Right renal cortex interstitium (tissue), 3 donors: ENCODE measurements at regions not wholly inside any gene's neighbourhood (a gene's known extent, or its start where the extent isn't known, plus 50 kb on each side); places are given as distances from the start of the nearest gene placed in this dataset.

Source experiments
- DNase-seq, 3 donors: peaks; one replicate each; pipeline ENCODE4 v3.0.0-alpha.2; 2013; ENCODE audit warnings: low read depth in 3 of 3, low spot score in 2 of 3

DNA sequence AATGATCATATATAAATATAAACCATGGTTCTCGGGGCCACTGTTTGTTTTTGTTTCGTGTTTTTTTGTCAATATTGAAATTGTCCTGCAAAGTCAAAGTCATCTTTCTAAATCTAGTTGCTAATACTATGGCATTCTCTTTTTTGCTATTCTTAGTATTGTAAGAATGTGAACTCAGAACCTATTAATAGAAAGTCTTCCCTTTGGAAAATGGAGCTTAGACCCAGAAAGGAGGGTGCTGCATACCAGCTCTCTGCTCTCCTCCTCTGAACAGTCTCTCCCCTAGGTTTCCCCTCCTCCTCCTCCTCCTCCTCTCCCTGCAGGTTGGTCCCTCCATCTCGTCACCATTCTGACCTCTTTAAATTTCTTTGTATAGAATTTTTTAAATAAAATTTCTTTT, 150.4 kb upstream of the CCN2 start:
- no peak for DNase-seq

DNA sequence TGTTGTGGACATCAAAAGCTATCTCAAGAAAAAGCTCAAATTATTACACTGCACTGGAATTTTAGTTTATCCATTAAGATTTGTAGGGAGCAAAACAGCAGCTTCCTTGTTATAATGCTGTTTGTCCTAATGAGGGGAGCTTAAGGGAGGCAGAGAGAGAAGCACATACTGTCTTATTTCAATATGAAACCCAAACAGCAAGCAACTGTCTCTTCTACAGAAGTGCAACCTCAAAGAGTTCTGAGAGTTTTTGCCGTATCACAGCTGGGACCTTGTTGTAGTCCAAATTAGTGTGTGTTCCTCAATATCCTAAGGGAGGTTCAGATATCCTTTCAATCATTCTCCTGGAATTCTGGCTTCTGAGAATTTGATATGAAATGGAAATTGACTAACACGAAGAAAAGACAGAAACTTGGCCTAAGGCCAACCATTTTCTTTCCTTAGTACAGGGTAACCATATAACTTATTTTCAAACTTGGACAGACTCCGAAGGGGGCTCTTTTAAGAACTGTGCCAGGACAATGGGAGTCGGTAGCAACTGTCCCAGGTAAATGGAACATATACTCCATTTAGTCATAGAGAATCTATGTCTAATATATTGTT, 149.3 kb upstream of the CCN2 start:
- DNase-seq, result no peak

DNA sequence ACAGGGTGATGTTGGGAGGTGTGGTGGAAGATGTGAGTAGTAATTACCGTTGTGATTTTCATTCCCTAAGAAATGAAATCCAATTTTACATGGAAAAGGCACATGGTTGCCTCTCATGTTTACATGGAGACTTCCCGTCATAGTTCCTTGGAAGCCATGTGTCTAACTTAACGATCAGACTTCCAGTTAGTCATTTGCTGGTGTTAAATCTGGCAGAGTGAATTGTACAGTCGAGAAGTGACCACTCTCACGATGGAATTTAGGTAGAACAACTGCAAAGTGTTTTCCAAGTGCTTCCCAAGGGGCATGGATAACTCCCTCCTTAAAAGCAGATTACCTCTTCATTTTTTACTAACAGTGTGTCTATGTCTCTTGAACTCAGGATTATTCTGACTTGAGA, 145.8 kb upstream of the CCN2 start:
- no peak for DNase-seq

DNA sequence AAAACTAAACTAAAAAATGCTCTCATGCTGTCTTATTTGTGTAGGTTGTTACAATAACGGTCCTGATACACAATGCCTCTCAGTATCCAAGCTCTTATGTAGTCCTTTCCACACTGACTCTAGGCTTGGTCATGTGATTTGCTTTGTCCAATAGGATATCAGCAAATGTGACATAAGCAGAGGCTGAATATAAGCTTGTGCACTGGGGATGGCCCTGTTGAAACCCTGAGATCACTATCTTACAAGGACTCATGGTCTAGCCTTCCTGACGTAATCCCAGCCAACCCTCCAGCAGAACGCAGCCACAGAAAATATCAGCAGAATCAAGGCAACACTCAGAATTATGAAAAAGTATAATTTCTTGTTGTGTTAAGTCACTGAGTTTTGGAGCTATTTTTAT, 145.1 kb upstream of the CCN2 start:
- no peak for DNase-seq

DNA sequence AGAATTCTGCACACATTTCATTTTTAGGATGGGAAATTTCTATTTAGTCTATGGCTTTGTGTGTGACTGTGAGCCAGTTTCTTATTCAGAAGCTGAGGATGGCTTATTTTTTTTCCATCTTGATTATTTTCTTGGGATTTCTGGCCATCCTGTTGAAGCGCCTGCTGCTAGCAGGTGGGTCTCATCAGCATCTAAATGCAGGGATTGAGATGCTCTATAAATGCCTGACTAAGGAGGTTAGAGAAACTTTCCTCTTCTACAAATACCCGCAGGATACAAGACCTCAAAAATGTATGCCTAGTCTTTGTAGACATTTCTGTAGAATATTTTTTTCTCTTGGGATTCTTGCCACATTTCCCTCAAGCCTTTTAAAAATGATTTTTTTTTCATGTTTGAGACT, 138.0 kb upstream of the CCN2 start:
- DNase-seq, result no peak

DNA sequence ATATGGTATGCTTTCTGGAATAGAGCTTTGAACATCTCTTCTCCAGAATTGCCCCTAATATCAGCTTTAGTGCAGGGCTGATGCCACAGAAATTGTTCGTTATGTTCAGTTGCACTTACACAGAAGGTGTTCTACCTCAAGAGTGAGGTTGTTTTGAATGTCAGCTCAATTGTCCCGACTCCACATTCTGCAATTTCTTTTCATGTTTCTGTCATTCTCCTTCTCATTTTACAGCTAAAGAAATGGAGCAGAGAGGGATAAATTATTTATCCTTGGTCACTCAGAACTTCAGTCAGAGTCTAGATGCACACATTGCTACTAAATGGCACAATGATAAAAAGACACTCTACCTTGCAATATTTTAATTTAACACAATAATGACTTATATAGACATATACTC, 137.0 kb upstream of the CCN2 start:
- no peak for DNase-seq

DNA sequence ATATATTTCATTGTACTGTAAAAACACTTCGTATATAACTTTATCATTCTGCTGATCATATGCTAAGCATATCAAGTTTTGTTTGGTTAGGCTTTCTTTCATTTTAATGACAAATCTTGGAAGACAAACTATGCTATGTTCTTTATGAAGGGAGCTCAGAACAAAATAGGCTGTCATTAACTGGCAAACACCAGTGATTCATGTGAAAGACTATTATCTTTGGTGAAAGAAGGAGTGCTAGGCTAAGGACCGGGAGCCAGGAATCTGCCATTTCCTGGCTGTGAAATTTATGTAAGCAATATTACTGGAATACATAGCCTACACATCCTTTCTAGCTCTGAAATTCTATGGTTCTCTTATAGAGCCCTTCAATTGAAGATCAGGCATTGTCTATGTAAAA, 136.2 kb upstream of the CCN2 start:
- no peak for DNase-seq

DNA sequence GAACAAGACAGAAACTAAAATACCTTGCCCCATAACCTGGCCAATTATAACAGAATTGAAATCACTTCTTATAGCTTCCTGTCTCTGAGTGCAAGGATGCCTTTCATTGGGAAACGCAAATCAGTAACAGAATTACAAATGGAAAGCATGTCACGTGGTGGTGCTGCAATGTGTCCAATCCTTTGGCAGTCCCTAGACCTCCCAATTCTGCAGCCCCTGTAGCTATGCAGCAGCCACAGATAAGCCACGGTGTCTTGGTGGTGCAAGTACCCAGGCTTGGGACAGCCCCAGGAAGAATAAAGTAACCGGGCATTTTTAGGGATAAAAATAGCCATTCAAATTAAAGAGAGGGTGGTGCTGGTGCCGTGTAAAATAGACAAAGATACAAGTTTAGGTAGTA, 134.6 kb upstream of the CCN2 start:
- no peak for DNase-seq

DNA sequence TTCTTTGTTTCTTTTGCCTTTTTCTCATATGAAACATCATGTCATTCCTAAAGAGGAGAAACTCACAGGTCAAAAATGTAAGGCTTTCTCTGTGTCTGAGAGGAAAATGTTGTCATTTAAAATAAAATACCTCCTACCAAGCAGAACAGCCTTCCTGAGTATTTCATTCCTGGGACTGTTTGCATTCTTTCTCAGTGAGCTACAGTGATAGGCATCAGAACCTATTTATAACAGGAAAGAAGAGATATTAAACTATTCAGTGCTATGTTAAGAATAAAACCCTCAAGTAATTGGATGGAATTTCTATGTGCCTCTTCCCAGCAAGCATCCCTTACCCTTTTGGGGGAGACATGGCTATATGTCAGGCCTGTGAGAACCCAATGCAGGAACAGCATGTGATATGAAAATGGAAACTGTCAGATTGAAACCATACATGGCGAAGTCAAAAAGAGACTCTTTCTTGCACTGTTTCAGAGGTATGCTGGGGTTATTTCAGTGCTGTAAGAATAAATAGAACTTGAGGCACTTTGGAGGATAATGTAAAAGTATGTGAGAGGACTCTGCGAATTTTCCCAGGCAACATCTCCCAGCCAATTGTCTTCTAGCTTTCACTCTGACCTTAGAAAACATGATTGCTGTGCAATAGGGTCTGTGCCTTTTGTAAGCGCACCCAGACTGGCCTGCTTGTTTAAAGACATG, 133.8 kb upstream of the CCN2 start:
- no peak for DNase-seq

DNA sequence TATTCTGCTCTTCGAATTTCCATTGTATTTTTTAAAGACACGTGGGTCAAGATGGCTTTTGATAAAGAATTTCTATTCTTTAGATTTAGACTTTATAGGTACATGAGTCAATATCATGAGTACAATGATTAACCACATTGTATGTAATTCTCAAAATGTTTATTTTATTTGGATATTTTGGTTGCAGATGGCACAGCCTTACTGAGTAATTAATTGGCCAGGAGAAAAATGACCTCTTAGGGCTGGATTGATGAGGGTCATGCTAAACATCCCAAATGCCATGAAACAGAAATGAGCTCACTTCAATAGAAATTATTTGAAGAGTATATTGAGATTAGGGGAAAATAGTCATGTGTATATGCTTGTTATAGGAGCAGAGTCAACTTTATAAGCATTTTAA, 131.2 kb upstream of the CCN2 start:
- DNase-seq, result no peak

DNA sequence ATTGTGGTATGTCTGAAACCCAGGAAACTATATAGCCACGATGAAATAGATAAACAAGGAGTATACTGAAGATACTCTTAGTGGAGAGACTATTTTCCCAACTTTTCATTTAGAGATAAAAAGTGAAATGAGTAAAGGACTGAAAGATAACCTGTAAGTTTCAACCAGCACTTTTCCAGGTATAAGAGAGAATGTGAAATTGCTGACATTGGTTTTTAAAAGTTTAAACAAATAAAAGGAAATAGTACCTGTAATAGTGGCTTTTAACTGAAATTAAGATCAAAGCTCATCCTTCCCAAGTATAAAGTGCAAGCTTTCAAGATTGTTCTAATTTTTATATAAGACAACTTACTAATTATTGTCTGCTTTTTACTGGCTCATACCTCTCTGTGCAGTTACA, 130.2 kb upstream of the CCN2 start:
- no peak for DNase-seq

DNA sequence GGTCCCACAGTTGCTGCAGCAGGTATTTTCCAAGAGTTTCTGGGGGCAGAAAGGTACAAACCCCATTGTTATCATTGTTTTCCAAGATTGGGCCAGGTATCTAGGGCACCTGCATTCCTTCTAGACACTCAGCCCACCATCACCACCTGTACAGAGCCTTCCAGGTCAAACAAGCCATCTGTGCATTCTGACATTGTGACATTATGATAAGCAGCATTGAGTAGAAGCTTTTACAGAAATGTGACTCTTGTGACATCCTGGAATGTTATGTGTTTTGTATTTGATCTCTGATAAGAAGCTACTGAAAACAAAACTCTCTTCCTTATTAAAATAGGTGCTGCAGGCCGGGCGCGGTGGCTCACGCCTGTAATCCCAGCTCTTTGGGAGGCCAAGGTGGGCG, 128.1 kb upstream of the CCN2 start:
- DNase-seq, result no peak

DNA sequence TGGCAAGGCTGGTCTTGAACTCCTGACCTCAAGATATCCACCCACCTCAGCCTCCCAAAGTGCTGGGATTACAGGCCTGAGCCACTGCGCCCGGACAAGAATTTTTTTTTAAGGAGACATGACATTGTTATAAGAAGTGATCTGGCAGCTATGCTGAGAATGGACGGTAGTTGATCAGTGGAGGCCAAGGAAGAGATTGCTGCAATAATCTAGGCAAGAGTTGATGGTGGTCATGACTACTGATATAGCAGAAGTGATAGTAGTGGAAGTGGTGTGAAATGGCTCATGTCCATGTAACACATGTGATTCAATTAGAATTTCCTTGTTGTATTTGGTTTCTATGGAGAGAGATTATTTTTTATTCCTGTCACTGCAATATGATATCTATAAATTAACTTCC, 125.3 kb upstream of the CCN2 start:
- no peak for DNase-seq

DNA sequence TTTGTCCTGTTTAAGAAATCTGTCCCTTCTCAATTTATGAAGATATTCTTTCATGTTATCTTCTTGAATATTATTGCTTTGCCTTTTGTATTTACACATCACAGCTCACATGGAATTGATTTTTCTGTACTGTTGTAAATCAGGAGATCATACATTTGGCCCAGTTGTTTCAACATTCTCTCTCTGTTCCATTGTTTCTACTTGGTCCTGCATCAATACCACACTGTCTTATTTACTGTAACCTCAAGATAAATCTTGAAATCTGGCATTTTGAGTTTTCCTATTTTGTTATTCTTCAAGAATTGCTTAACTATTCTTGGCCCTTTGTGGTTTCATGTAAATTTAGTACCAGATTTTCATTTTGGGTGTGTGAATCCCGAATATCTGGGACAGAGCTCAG, 121.7 kb upstream of the CCN2 start:
- DNase-seq, result no peak

DNA sequence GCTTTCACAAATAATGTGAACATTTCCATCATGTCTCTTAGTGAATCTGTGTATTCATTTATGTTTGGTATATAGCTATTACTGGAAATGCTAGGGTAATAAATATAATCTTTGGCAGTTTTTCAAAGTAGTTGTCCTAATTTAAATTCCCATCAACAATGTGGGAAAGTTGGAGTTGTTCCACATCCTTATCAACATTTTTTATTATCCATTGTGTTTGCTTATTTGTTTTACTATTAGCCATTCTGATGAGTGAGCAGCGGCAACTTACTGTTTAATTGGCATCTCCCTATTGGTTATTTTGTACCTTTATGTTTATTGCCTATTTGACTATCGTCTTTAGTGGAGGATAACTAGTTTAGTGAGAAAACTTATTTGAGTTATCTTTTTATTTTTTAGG, 121.1 kb upstream of the CCN2 start:
- no peak for DNase-seq

DNA sequence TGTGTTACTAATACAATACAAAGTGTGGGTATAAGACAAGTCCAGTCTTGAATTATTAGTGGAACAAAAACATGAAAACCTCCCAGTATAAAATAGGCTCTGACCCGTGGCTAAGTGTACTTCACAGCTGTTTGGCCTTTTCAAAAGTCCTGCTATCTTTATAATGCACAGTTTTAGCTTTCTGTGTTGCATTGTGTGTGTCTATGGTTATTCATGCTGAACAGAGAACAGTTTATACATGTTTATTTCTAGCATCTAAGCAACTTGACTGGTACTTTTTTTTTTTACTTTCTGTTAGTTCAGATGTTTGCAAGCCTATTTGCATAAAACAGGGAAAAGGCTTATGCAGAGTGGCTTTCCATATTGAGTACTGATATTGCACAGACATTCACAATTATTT, 119.2 kb upstream of the CCN2 start:
- DNase-seq, result no peak

DNA sequence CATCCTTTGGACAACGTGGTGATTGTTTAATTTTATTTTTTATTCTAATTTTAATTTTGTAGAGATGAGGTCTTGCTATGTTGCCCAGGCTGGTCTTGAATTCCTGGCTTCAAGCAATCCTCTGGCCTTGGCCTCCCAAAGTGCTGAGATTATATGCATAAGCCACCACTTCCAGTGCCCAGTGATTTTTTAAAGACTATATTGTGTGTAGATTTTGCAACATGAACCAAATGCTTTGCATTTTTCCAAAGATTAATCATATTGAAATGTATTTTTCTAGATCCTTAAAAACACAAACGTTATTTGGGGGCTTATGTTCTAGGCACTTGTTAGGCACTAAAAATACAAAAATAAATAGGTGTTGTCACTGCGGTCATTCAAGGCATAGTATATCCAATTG, 117.6 kb upstream of the CCN2 start:
- no peak for DNase-seq

DNA sequence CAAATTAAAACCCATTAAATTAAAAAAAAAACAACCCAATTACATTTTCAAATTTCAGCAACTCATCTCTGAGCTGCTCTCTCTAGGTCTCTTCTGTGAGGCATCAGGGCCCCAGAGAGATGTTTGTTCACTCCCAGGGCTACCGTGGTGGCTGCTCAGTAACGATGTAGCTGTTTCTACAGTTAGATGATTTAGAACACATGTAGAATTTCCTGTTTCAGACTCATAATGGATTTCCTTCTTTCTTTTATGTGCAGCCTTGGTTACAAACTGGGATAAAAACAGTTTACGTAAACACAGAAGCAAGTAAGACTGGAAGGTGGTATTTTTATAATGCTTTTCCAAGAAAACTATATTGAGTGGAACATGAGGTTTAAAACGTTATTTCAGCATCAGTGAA, 116.1 kb upstream of the CCN2 start:
- no peak for DNase-seq

DNA sequence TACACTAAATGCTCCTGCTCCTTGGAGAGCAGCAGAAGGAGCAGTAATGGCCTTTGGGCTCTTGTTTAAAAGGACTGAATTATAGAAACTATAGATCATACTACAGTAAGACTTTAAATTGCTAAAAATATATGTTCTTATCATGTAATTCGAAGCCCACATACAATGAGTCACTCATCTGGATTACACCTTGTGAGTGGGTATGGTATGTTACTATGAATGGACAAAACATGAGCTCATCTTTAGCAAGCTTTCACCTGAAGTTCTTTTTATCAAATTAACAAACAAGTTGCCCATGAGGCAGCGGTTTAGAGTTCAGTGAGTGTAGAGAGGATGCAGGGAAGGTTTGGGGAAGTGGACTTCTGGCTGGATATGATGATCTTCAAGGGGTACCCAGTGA, 114.4 kb upstream of the CCN2 start:
- no peak for DNase-seq

DNA sequence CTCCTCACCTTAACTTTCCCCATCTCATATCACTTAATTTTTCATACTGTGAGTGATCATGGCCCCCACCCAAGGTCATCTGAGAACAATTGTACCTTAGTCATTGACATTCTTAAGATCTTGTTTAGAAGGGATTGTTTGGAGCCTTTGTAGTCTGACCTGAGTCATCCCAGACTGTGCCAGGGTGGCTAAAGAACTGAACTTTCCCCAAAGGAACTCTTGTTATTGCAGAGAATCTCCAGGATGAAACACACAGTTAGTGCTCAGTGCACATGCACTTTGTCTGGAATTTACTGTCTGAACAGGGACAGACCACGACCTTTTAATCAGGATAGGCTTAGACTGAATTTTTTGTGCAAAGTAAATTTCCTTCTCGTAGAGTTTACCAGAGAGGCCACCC, 112.6 kb upstream of the CCN2 start:
- no peak for DNase-seq

DNA sequence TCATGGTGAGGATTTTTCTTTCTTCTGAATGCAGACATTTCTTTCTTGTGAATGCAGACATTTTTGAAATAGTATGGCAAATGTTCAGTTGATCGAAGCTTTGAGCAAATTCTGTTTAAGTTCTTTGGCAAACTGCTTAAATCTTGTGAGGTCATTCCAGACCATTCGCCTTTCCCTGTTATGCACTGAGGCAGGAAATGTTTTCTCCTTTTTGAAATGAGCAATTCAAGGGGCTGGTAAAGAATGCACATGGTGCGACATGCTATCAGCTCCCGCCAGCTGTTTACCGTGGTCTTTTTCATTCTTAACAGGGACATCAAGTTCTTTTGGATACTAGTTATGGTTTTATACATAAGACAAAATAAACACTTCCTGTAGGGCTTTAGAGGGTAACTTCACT, 112.0 kb upstream of the CCN2 start:
- DNase-seq, result no peak

DNA sequence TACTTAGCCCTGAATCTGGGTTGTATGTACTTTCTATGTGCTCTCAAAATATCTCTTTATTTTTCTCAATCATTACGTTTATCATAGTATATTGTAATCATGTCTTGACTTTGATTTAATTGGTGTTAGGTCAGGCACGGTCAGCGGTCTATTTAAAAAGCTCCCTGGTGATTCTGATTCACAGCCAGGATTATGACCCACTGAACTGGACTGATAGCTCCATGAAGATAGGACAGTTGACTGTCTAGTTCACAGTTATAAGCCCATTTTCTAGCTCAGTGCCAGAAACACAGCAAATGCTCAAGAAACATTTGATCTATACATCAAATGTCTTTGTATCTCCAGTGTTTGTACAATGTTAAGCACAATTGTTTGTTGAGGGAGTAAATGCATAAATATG, 111.5 kb upstream of the CCN2 start:
- no peak for DNase-seq

DNA sequence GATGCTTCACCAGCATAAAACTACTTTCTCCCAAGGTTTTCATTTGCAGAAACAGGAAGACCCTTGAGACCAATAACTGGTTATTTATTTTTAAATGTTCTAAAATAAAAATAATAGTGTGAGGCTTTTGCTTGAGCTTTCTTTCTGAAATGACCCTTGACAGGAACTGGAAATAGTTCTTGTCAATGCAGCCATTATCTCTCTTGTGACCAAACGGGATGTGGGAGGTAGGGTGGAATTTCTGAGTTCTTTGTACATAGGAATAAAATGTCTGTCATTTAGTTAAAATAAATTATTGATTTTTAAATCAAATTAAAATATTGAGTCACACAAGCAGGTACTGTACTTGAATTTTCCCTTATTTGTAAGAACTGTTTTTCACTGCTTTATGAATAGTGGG, 110.2 kb upstream of the CCN2 start:
- no peak for DNase-seq
